Gastroesophageal sphincter (tissue), 3 donors: ENCODE measurements at regions not wholly inside any gene's neighbourhood (a gene's known extent, or its start where the extent isn't known, plus 50 kb on each side); places are given as distances from the start of the nearest gene placed in this dataset.

Source experiments
- EP300 ChIP-seq: sonication (generic); formaldehyde crosslinking; IDR thresholded peaks from one replicate; pipeline ENCODE4 v1.6.1; 2017; ENCODE audit warnings: antibody characterized with exemption, mild to moderate bottlenecking
- POLR2A ChIP-seq, 2 donors: fragments of 450-650 bp; IDR thresholded peaks; one replicate each; pipeline ENCODE4 v1.6.1; 2017; ENCODE audit warnings: antibody characterized with exemption in 2 of 2, mild to moderate bottlenecking in 2 of 2, moderate library complexity in 1 of 2
- POLR2AphosphoS5 ChIP-seq: sonication (generic); formaldehyde crosslinking; IDR thresholded peaks from one replicate; pipeline ENCODE4 v1.6.1; 2017; ENCODE audit warnings: antibody characterized with exemption
- TF ChIP-seq, protein P1 (sequence below), 4 experiments: fragments of 200-600 bp in 2 of 4; fragments of 450-650 bp in 2 of 4; sonication (generic) in 1 of 4; IDR thresholded peaks; one replicate each; pipeline ENCODE4 v1.5.1; 2017 to 2019; ENCODE audit warnings: antibody characterized with exemption in 4 of 4, mild to moderate bottlenecking in 2 of 4, moderate library complexity in 2 of 4

- TF ChIP-seq, protein P1, sequence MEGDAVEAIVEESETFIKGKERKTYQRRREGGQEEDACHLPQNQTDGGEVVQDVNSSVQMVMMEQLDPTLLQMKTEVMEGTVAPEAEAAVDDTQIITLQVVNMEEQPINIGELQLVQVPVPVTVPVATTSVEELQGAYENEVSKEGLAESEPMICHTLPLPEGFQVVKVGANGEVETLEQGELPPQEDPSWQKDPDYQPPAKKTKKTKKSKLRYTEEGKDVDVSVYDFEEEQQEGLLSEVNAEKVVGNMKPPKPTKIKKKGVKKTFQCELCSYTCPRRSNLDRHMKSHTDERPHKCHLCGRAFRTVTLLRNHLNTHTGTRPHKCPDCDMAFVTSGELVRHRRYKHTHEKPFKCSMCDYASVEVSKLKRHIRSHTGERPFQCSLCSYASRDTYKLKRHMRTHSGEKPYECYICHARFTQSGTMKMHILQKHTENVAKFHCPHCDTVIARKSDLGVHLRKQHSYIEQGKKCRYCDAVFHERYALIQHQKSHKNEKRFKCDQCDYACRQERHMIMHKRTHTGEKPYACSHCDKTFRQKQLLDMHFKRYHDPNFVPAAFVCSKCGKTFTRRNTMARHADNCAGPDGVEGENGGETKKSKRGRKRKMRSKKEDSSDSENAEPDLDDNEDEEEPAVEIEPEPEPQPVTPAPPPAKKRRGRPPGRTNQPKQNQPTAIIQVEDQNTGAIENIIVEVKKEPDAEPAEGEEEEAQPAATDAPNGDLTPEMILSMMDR (IDR thresholded peaks at IDR 0.05): no peak
- TF ChIP-seq POLR2A (IDR thresholded peaks at IDR 0.05): no peak
- no peak for TF ChIP-seq EP300
- no peak for TF ChIP-seq POLR2AphosphoS5
Observed at GRCh38 chr10:88126699-88127098, 263.3 kb downstream of the PTEN start.
